IMR-90 (cell line): ENCODE measurements at regions not wholly inside any gene's neighbourhood (a gene's known extent, or its start where the extent isn't known, plus 50 kb on each side); places are given as distances from the start of the nearest gene placed in this dataset.

Source experiments
- ATAC-seq: fragments of 200-7000 bp; cut with Tn5 transposase; 2 replicates; pipeline ENCODE4 v1.9.1; 2020; ENCODE audit warnings: low read depth, mild to moderate bottlenecking, moderate library complexity
- BruUV-seq: library from RNA; stranded (reverse); fragments of 400-500 nt; replicated peaks from 2 replicates; lab custom pipeline; 2021; lab: Mats Ljungman, UMichigan
- CTCF ChIA-PET: fragments of 300-600 bp; formaldehyde crosslinking; extraction: SDS; loops from one replicate; lab custom pipeline; 2021; ENCODE audit warnings: antibody characterized with exemption; lab: Yijun Ruan, JAX
- POLR2A ChIA-PET: fragments of 300-600 bp; sonication (Branson Sonifier 250); formaldehyde crosslinking; loops from one replicate; lab custom pipeline; 2022; ENCODE audit warnings: antibody characterized with exemption; ENCODE audit not compliant: unreplicated experiment; lab: Charles Lee
- DNase-seq: peaks from one replicate; pipeline ENCODE4 v3.0.0; 2013
- H2AFZ ChIP-seq: replicated peaks from 2 replicates; pipeline ENCODE3; 2013; ENCODE audit warnings: low read length, mild to moderate bottlenecking; ENCODE audit not compliant: poor library complexity
- H2AK5ac ChIP-seq: 2 replicates; pipeline ENCODE4 v1.6.1; 2013; ENCODE audit warnings: low read depth, low read length, inconsistent platforms
- H2AK9ac ChIP-seq: replicated peaks from 2 replicates; pipeline ENCODE3; 2013; ENCODE audit warnings: mild to moderate bottlenecking, low read depth, low read length, moderate library complexity; ENCODE audit not compliant: poor library complexity
- H2BK120ac ChIP-seq: 2 replicates; pipeline ENCODE4 v1.6.1; 2013; ENCODE audit warnings: low read depth, low read length, inconsistent platforms
- H2BK15ac ChIP-seq: 3 replicates; pipeline ENCODE4 v1.6.1; 2013; ENCODE audit warnings: low read depth, low read length, inconsistent platforms
- H2BK20ac ChIP-seq: 2 replicates; pipeline ENCODE4 v1.6.1; 2013; ENCODE audit warnings: low read depth, mild to moderate bottlenecking, inconsistent platforms, low read length, moderate library complexity
- H2BK5ac ChIP-seq: 2 replicates; pipeline ENCODE4 v1.6.1; 2013; ENCODE audit warnings: mild to moderate bottlenecking, low read depth, low read length, inconsistent platforms; ENCODE audit not compliant: poor library complexity, severe bottlenecking
- H3K14ac ChIP-seq: replicated peaks from 2 replicates; pipeline ENCODE4 v1.6.1; 2013; ENCODE audit warnings: low read depth, low read length, inconsistent platforms
- H3K18ac ChIP-seq: 2 replicates; pipeline ENCODE4 v1.6.1; 2013; ENCODE audit warnings: low read depth, low read length, control low read depth
- H3K23ac ChIP-seq: 2 replicates; pipeline ENCODE4 v1.6.1; 2013; ENCODE audit warnings: low read depth, low read length, inconsistent platforms
- H3K27ac ChIP-seq: 2 replicates; pipeline ENCODE4 v1.5.1; 2013; ENCODE audit warnings: mild to moderate bottlenecking, control low read depth, low read length; ENCODE audit not compliant: insufficient read depth
- H3K27me3 ChIP-seq: 2 replicates; pipeline ENCODE4 v1.6.1; 2013; ENCODE audit warnings: low read length; ENCODE audit not compliant: control insufficient read depth, insufficient read depth
- H3K36me3 ChIP-seq: 2 replicates; pipeline ENCODE4 v1.6.1; 2013; ENCODE audit warnings: low read length, mixed read lengths; ENCODE audit not compliant: control insufficient read depth, insufficient read depth
- H3K4ac ChIP-seq: 2 replicates; pipeline ENCODE4 v1.6.1; 2013; ENCODE audit warnings: low read depth, low read length, inconsistent platforms
- H3K4me1 ChIP-seq: 2 replicates; pipeline ENCODE4 v1.6.1; 2013; ENCODE audit warnings: low read length, mixed read lengths; ENCODE audit not compliant: control insufficient read depth, insufficient read depth
- H3K4me2 ChIP-seq: 2 replicates; pipeline ENCODE4 v1.6.1; 2013; ENCODE audit warnings: low read depth, mild to moderate bottlenecking, control low read depth, low read length, moderate library complexity
- H3K4me3 ChIP-seq: 2 replicates; pipeline ENCODE4 v1.5.1; 2013; ENCODE audit warnings: low read depth, mild to moderate bottlenecking, control low read depth, low read length, moderate library complexity; ENCODE audit not compliant: insufficient read depth
- H3K56ac ChIP-seq: 2 replicates; pipeline ENCODE4 v1.6.1; 2013; ENCODE audit warnings: low read length, inconsistent platforms; ENCODE audit not compliant: insufficient read depth; ENCODE audit errors: extremely low read depth
- H3K79me1 ChIP-seq, 2 experiments: 2 replicates each; pipeline ENCODE4 v1.6.1; 2013; ENCODE audit warnings: low read length in 2 of 2, inconsistent platforms in 1 of 2, low read depth in 1 of 2
- H3K9ac ChIP-seq: 2 replicates; pipeline ENCODE4 v1.6.1; 2013; ENCODE audit warnings: low read depth, low read length, control low read depth
- H3K9me1 ChIP-seq: 2 replicates; pipeline ENCODE4 v1.6.1; 2013; ENCODE audit warnings: low read length, inconsistent platforms; ENCODE audit not compliant: insufficient read depth
- H3K9me3 ChIP-seq: 2 replicates; pipeline ENCODE4 v1.6.1; 2013; ENCODE audit warnings: low read length; ENCODE audit not compliant: control insufficient read depth, insufficient read depth
- H4K20me1 ChIP-seq: 2 replicates; pipeline ENCODE4 v1.6.1; 2013; ENCODE audit warnings: low read length, inconsistent platforms; ENCODE audit not compliant: insufficient read depth
- H4K5ac ChIP-seq: 2 replicates; pipeline ENCODE4 v1.6.1; 2013; ENCODE audit warnings: mild to moderate bottlenecking, low read depth, low read length, control low read depth
- H4K8ac ChIP-seq, 2 experiments: 2 replicates each; pipeline ENCODE4 v1.6.1; 2013; ENCODE audit warnings: low read depth in 2 of 2, low read length in 2 of 2, control low read depth in 1 of 2, inconsistent platforms in 1 of 2
- H4K91ac ChIP-seq: 2 replicates; pipeline ENCODE4 v1.6.1; 2013; ENCODE audit warnings: low read depth, low read length, inconsistent platforms; ENCODE audit not compliant: insufficient read depth
- BHLHE40 ChIP-seq: fragments of 150-350 bp; IDR thresholded peaks from 2 replicates; pipeline ENCODE4 v1.6.1; 2016; ENCODE audit warnings: mild to moderate bottlenecking, low read depth, low read length
- CEBPB ChIP-seq: IDR thresholded peaks from 2 replicates; pipeline ENCODE4 v1.6.1; 2012; ENCODE audit warnings: low read depth, low read length, improper control_type of control experiment
- CHD1 ChIP-seq: IDR thresholded peaks from 2 replicates; pipeline ENCODE4 v1.6.1; 2012; ENCODE audit warnings: low read depth, low read length, improper control_type of control experiment
- CTCF ChIP-seq: conservative IDR thresholded peaks from 2 replicates; pipeline ENCODE4 v1.5.1; 2012; ENCODE audit warnings: mild to moderate bottlenecking, low read depth, low read length, improper control_type of control experiment
- ELK1 ChIP-seq: fragments of 150-350 bp; IDR thresholded peaks from 2 replicates; pipeline ENCODE4 v1.6.1; 2016; ENCODE audit warnings: low read depth, mild to moderate bottlenecking, low read length, moderate library complexity, borderline replicate concordance
- FOS ChIP-seq: fragments of 150-350 bp; IDR thresholded peaks from 2 replicates; pipeline ENCODE4 v1.6.1; 2016; ENCODE audit warnings: low read depth, low read length
- MAFK ChIP-seq: IDR thresholded peaks from 2 replicates; pipeline ENCODE4 v1.6.1; 2012; ENCODE audit warnings: low read depth, low read length, improper control_type of control experiment
- MAZ ChIP-seq: IDR thresholded peaks from 2 replicates; pipeline ENCODE4 v1.6.1; 2012; ENCODE audit warnings: low read depth, mild to moderate bottlenecking, low read length, improper control_type of control experiment, moderate library complexity, borderline replicate concordance
- MXI1 ChIP-seq: IDR thresholded peaks from 2 replicates; pipeline ENCODE4 v1.6.1; 2012; ENCODE audit warnings: low read depth, mild to moderate bottlenecking, low read length, moderate library complexity, borderline replicate concordance
- NFE2L2 ChIP-seq: fragments of 150-350 bp; IDR thresholded peaks from 2 replicates; pipeline ENCODE4 v1.6.1; 2016; ENCODE audit warnings: low read depth, mild to moderate bottlenecking, low read length
- POLR2A ChIP-seq: IDR thresholded peaks from 2 replicates; pipeline ENCODE4 v1.6.1; 2012; ENCODE audit warnings: mild to moderate bottlenecking, low read depth, low read length
- RAD21 ChIP-seq: IDR thresholded peaks from 2 replicates; pipeline ENCODE4 v1.6.1; 2012; ENCODE audit warnings: low read length, improper control_type of control experiment
- RCOR1 ChIP-seq: IDR thresholded peaks from 2 replicates; pipeline ENCODE4 v1.6.1; 2012; ENCODE audit warnings: mild to moderate bottlenecking, low read length, improper control_type of control experiment; ENCODE audit not compliant: insufficient replicate concordance
- RFX5 ChIP-seq: IDR thresholded peaks from 2 replicates; pipeline ENCODE4 v1.8.0; 2012; ENCODE audit warnings: low read depth, mild to moderate bottlenecking, low read length, moderate library complexity
- SMC3 ChIP-seq: fragments of 150-350 bp; IDR thresholded peaks from 2 replicates; pipeline ENCODE4 v1.6.1; 2016; ENCODE audit warnings: low read depth, mild to moderate bottlenecking, antibody characterized with exemption, low read length, moderate library complexity
- USF2 ChIP-seq: fragments of 150-350 bp; IDR thresholded peaks from 2 replicates; pipeline ENCODE4 v1.6.1; 2017; ENCODE audit warnings: mild to moderate bottlenecking, antibody characterized with exemption, low read length, low read depth
- WGBS, 2 experiments: methylation state at CpG; one replicate each; pipeline versions ENCODE4 v1.1.5 to v1.1.7; 2013; ENCODE audit warnings: missing lambda C conversion rate in 2 of 2; ENCODE audit not compliant: insufficient read length in 1 of 2; ENCODE audit errors: extremely low coverage in 2 of 2; 5-methylcytosine and 5-hydroxymethylcytosine counted together
- dilution Hi-C: fragments of 300-500 bp; cut with HindIII; formaldehyde crosslinking; loops from one replicate; pipeline ENCODE4 v1.14.3; 2018; ENCODE audit warnings: low sequenced_read_pairs; ENCODE audit not compliant: unreplicated experiment
- in situ Hi-C: fragments of 300-500 bp; cut with MboI; formaldehyde crosslinking; loops from 3 replicates; pipeline ENCODE4 v1.14.3; 2019; ENCODE audit warnings: low sequenced_read_pairs, inconsistent platforms, mixed read lengths
- intact Hi-C: fragments of 100-400 bp; cut with micrococcal nuclease; formaldehyde crosslinking; loops from 2 replicates; pipeline ENCODE4 v1.10.0; 2022

GRCh38 chr21:18542081-18542480, 138.5 kb upstream of the TMPRSS15 start:
- Histone ChIP-seq H2BK20ac (no peak overlapping the region), H3K4me2 (no peak overlapping the region), H3K4ac (no peak overlapping the region), H3K23ac (no peak overlapping the region), H3K36me3 (no peaks in the 10 kb centered on the region), H2AK9ac (no peak overlapping the region), H3K9ac (no peak overlapping the region), H3K56ac (no peak overlapping the region), H3K27me3 (no peaks in the 10 kb centered on the region), H3K14ac (no peak overlapping the region), H2AFZ (no peak overlapping the region), H3K4me1 (no peaks in the 10 kb centered on the region), H3K18ac (no peak overlapping the region), H4K20me1 (no peaks in the 10 kb centered on the region), H4K91ac (no peak overlapping the region), H2BK15ac (no peak overlapping the region), H2BK120ac (no peak overlapping the region), H4K5ac (no peak overlapping the region), H3K9me3 (peaks cover 2% of the 10 kb centered on the region; the same call in 1 of the 2 replicates), H4K8ac (no peak overlapping the region), H3K9me1 (no peaks in the 10 kb centered on the region), H2AK5ac (no peak overlapping the region), H3K4me3 (no peak overlapping the region), H3K27ac (no peak overlapping the region), H3K79me1 (no peaks in the 10 kb centered on the region), H2BK5ac (no peak overlapping the region)
- no CpG with 5 or more reads among the region's 2 CpGs for WGBS, 2 experiments
- dilution Hi-C loops (no loop called here), intact Hi-C loops (loop anchor here (10.0 kb wide), 1 partner anchor 57 kb away; no protein-coding TSS in a partner anchor), in situ Hi-C loops (loop anchor here (25.0 kb wide), 1 partner anchor 95 kb away; no protein-coding TSS in a partner anchor)
- ATAC-seq (no peak), DNase-seq (no peak)
- POLR2A ChIA-PET, result no interaction called here
- no TSS peak for BruUV-seq
- TF ChIP-seq RFX5 (no peak), ELK1 (no peak), POLR2A (no peak), SMC3 (no peak), BHLHE40 (no peak), RAD21 (no peak), FOS (no peak), MAZ (no peak), RCOR1 (no peak), CTCF (no peak), USF2 (no peak), CHD1 (no peak), MXI1 (no peak), MAFK (no peak), NFE2L2 (no peak), CEBPB (no peak)
- CTCF ChIA-PET, result no interaction called here
